ENCODE measurements at regions not wholly inside any gene's neighbourhood (a gene's known extent, or its start where the extent isn't known, plus 50 kb on each side); places are given as distances from the start of the nearest gene placed in this dataset.

DNA sequence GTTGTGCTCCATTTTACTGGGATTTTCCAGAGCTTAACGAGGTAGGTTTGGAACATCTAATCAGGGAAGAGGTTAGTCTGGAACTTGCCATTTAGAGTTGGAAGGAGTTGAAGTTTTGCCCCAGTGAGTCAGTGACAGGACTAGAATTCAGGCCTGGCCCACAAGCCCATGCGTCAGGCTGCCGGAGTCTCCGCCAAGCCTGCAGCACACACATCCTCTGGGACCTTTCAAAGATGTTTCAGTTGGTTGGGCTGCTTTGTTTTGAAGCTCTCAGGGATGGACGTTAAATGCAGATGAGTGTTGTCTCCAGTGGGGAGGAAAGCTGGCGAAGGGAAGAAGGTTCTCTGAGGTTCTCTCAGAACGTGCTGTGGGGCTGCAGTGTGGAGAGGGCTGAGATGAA, 147.0 kb downstream of the PSAT1 start:
- TF ChIP-seq GATA2 (IDR thresholded peaks at IDR 0.05; ENCODE audit: low read depth, low read length) (no peak), GATA3 (IDR thresholded peaks at IDR 0.05; ENCODE audit: low read depth, low read length) (no peak)

Measured in SH-SY5Y (cell line).